Neural cell (in vitro differentiated cells): ENCODE measurements at regions not wholly inside any gene's neighbourhood (a gene's known extent, or its start where the extent isn't known, plus 50 kb on each side); places are given as distances from the start of the nearest gene placed in this dataset.
A peak's percentile ranks its signal among the peaks of the same experiment; 100 is the strongest.

ENCODE experiments used
- H2AFZ ChIP-seq: fragments of 200-600, 300-800 bp; sonication (generic), shearing (Covaris generic); 2 replicates; pipeline ENCODE4 v1.6.0; 2014; ENCODE audit warnings: low read depth, mild to moderate bottlenecking, antibody characterized with exemption, low read length, moderate library complexity
- H3F3A ChIP-seq: fragments of 200-600 bp; shearing (Covaris generic); 2 replicates; pipeline ENCODE4 v1.6.1; 2016; ENCODE audit warnings: mild to moderate bottlenecking, moderate library complexity, mixed read lengths, antibody characterized with exemption, low read length; ENCODE audit not compliant: insufficient read depth, poor library complexity, severe bottlenecking
- H3K27ac ChIP-seq: fragments of 200-600, 300-800 bp; sonication (generic), shearing (Covaris generic); 2 replicates; pipeline ENCODE4 v1.5.1; 2014; ENCODE audit warnings: mild to moderate bottlenecking, low read length, moderate library complexity
- H3K27me3 ChIP-seq: fragments of 300-800, 200-600 bp; sonication (generic), shearing (Covaris generic); 2 replicates; pipeline ENCODE4 v1.6.0; 2014; ENCODE audit warnings: mild to moderate bottlenecking, low read depth, low read length, moderate library complexity; ENCODE audit not compliant: insufficient read depth
- H3K36me3 ChIP-seq: fragments of 300-800, 200-600 bp; sonication (generic), shearing (Covaris generic); 2 replicates; pipeline ENCODE4 v1.5.1; 2014; ENCODE audit warnings: mild to moderate bottlenecking, antibody characterized with exemption, low read length, moderate library complexity; ENCODE audit not compliant: insufficient read depth
- H3K4me2 ChIP-seq: fragments of 300-800, 200-600 bp; sonication (generic), shearing (Covaris generic); 2 replicates; pipeline ENCODE4 v1.6.0; 2014; ENCODE audit warnings: mild to moderate bottlenecking, low read length
- H3K4me3 ChIP-seq: fragments of 300-800, 200-600 bp; sonication (generic), shearing (Covaris generic); 2 replicates; pipeline ENCODE4 v1.5.1; 2014; ENCODE audit warnings: mild to moderate bottlenecking, low read length, moderate library complexity
- H3K79me2 ChIP-seq: fragments of 200-600 bp; shearing (Covaris generic); replicated peaks from 2 replicates; pipeline ENCODE4 v1.6.0; 2014; ENCODE audit warnings: mild to moderate bottlenecking, low read length, moderate library complexity; ENCODE audit not compliant: insufficient read depth
- H3K9ac ChIP-seq: fragments of 300-800, 200-600 bp; sonication (generic), shearing (Covaris generic); 2 replicates; pipeline ENCODE4 v1.6.1; 2016; ENCODE audit warnings: mild to moderate bottlenecking, low read length, mixed read lengths
- H3K9me2 ChIP-seq: fragments of 200-600 bp; shearing (Covaris generic); 2 replicates; pipeline ENCODE4 v1.6.1; 2016; ENCODE audit warnings: mild to moderate bottlenecking, low read length, mixed read lengths; ENCODE audit not compliant: insufficient read depth
- H3K9me3 ChIP-seq: fragments of 200-600, 300-800 bp; sonication (generic), shearing (Covaris generic); 2 replicates; pipeline ENCODE4 v1.6.1; 2016; ENCODE audit warnings: mild to moderate bottlenecking, mixed run types, low read length, moderate library complexity, mixed read lengths
- H4K20me1 ChIP-seq: fragments of 200-600 bp; shearing (Covaris generic); 2 replicates; pipeline ENCODE4 v1.6.1; 2016; ENCODE audit warnings: mild to moderate bottlenecking, mixed run types; ENCODE audit not compliant: insufficient read depth
- CTCF ChIP-seq: fragments of 450-650 bp; IDR thresholded peaks from 2 replicates; pipeline ENCODE4 v1.5.1; 2014; ENCODE audit warnings: antibody characterized with exemption, mild to moderate bottlenecking, moderate library complexity; ENCODE audit not compliant: poor library complexity, severe bottlenecking
- EP300 ChIP-seq: fragments of 450-650 bp; conservative IDR thresholded peaks from 2 replicates; pipeline ENCODE4 v1.6.1; 2014; ENCODE audit warnings: antibody characterized with exemption, mild to moderate bottlenecking, moderate library complexity; ENCODE audit not compliant: poor library complexity, severe bottlenecking
- EZH2 ChIP-seq: fragments of 200-600, 300-800 bp; shearing (Covaris generic), sonication (generic); IDR thresholded peaks from 2 replicates; pipeline ENCODE4 v1.6.1; 2014; ENCODE audit warnings: antibody characterized with exemption, low read length, borderline replicate concordance, mild to moderate bottlenecking; ENCODE audit not compliant: insufficient read depth, poor library complexity, severe bottlenecking
- MXI1 ChIP-seq: fragments of 450-650 bp; conservative IDR thresholded peaks from 2 replicates; pipeline ENCODE4 v1.6.1; 2014; ENCODE audit warnings: antibody characterized with exemption, mild to moderate bottlenecking; ENCODE audit not compliant: poor library complexity, severe bottlenecking
- POLR2AphosphoS5 ChIP-seq: IDR thresholded peaks from 2 replicates; pipeline ENCODE4 v1.6.1; 2012
- RAD21 ChIP-seq: fragments of 450-650 bp; conservative IDR thresholded peaks from 2 replicates; pipeline ENCODE4 v1.6.1; 2014; ENCODE audit warnings: antibody characterized with exemption, mild to moderate bottlenecking, moderate library complexity
- REST ChIP-seq: IDR thresholded peaks from 2 replicates; pipeline ENCODE4 v1.6.1; 2012; ENCODE audit warnings: borderline replicate concordance
- SMC3 ChIP-seq: fragments of 450-650 bp; conservative IDR thresholded peaks from 2 replicates; pipeline ENCODE4 v1.6.1; 2014; ENCODE audit warnings: antibody characterized with exemption, mild to moderate bottlenecking, moderate library complexity; ENCODE audit not compliant: poor library complexity
- TAF1 ChIP-seq: IDR thresholded peaks from 2 replicates; pipeline ENCODE4 v1.6.1; 2012; ENCODE audit warnings: low read depth

GRCh38 chr11:45079943-45080719 lies 66.3 kb upstream of the PRDM11 start:
- Histone ChIP-seq H3K27me3 (no peaks in the 10 kb centered on the region), H4K20me1 (no peaks in the 10 kb centered on the region), H3K27ac (no peak overlapping the region), H3F3A (peaks cover 3% of the 10 kb centered on the region), H3K36me3 (no peaks in the 10 kb centered on the region), H3K4me2 (no peak overlapping the region), H3K9me3 (no peaks in the 10 kb centered on the region), H3K9me2 (no peaks in the 10 kb centered on the region), H3K4me3 (no peak overlapping the region), H3K9ac (no peak overlapping the region), H3K79me2 (no peaks in the 10 kb centered on the region), H2AFZ (no peak overlapping the region)
- TF ChIP-seq EP300 (no peak), SMC3 (no peak), RAD21 (no peak), MXI1 (no peak), EZH2 (no peak), CTCF (no peak), REST (no peak), POLR2AphosphoS5 (no peak), TAF1 (no peak)

GRCh38 chr11:45082744-45083543 lies 63.5 kb upstream of the PRDM11 start:
- no peaks in the 10 kb centered on the region for H3K9me2 ChIP-seq
- H3F3A ChIP-seq, result peaks cover under 1% of the 10 kb centered on the region
- H3K9ac ChIP-seq, result no peak overlapping the region
- no peaks in the 10 kb centered on the region for H4K20me1 ChIP-seq
- TF ChIP-seq CTCF (no peak), REST (no peak), TAF1 (no peak), RAD21 (no peak), POLR2AphosphoS5 (no peak), MXI1 (no peak), SMC3 (no peak), EP300 (no peak), EZH2 (no peak)
- no peak overlapping the region for H3K4me2 ChIP-seq
- H3K4me3 ChIP-seq, result no peak overlapping the region
- no peaks in the 10 kb centered on the region for H3K27me3 ChIP-seq
- no peaks in the 10 kb centered on the region for H3K36me3 ChIP-seq
- H3K79me2 ChIP-seq, result no peaks in the 10 kb centered on the region
- peak overlapping the region; percentile 15 for H3K27ac ChIP-seq
- no peak overlapping the region for H2AFZ ChIP-seq
- H3K9me3 ChIP-seq, result no peaks in the 10 kb centered on the region
